GM23338 (cell line): ENCODE measurements at regions not wholly inside any gene's neighbourhood (a gene's known extent, or its start where the extent isn't known, plus 50 kb on each side); places are given as distances from the start of the nearest gene placed in this dataset.
A peak's percentile ranks its signal among the peaks of the same experiment; 100 is the strongest.

ENCODE experiments used
- ATAC-seq: fragments of 200-7000 bp; cut with Tn5 transposase; 3 replicates; pipeline ENCODE4 v1.9.1; 2020
- DNase-seq: peaks from one replicate; pipeline ENCODE4 v3.0.0-alpha.2; 2015; ENCODE audit warnings: low spot score
- H2AFZ ChIP-seq: fragments of 200-600 bp; sonication (generic); 2 replicates; pipeline ENCODE4 v1.8.0; 2016; ENCODE audit warnings: antibody characterized with exemption, mild to moderate bottlenecking, moderate library complexity
- H3F3A ChIP-seq: fragments of 200-600 bp; sonication (generic); replicated peaks from 2 replicates; pipeline ENCODE4 v1.8.0; 2017; ENCODE audit warnings: antibody characterized with exemption, mixed run types, low read depth
- H3K27ac ChIP-seq: fragments of 200-600 bp; sonication (generic); 2 replicates; pipeline ENCODE4 v1.6.1; 2016; ENCODE audit warnings: low read depth
- H3K27me3 ChIP-seq: fragments of 200-600 bp; sonication (generic); 2 replicates; pipeline ENCODE4 v1.8.0; 2016; ENCODE audit warnings: mild to moderate bottlenecking, mixed run types, moderate library complexity; ENCODE audit not compliant: insufficient read depth
- H3K36me3 ChIP-seq: fragments of 200-600 bp; sonication (generic); 2 replicates; pipeline ENCODE4 v1.8.0; 2016; ENCODE audit warnings: mild to moderate bottlenecking; ENCODE audit not compliant: insufficient read depth
- H3K4me1 ChIP-seq: fragments of 200-600 bp; sonication (generic); 2 replicates; pipeline ENCODE4 v1.8.0; 2016; ENCODE audit warnings: mild to moderate bottlenecking, moderate library complexity; ENCODE audit not compliant: insufficient read depth
- H3K4me2 ChIP-seq: fragments of 200-600 bp; sonication (generic); 2 replicates; pipeline ENCODE4 v1.7.1; 2017; ENCODE audit warnings: mixed run types
- H3K4me3 ChIP-seq: fragments of 200-600 bp; sonication (generic); 2 replicates; pipeline ENCODE4 v1.6.1; 2016; ENCODE audit warnings: mixed run types
- H3K79me2 ChIP-seq: fragments of 200-600 bp; sonication (generic); replicated peaks from 2 replicates; pipeline ENCODE4 v1.8.0; 2017; ENCODE audit warnings: mild to moderate bottlenecking; ENCODE audit not compliant: insufficient read depth
- H3K9me2 ChIP-seq: fragments of 200-600 bp; sonication (generic); 2 replicates; pipeline ENCODE4 v1.8.0; 2017; ENCODE audit not compliant: insufficient read depth
- H4K20me1 ChIP-seq: fragments of 200-600 bp; sonication (generic); replicated peaks from 2 replicates; pipeline ENCODE4 v1.8.0; 2017; ENCODE audit warnings: mild to moderate bottlenecking; ENCODE audit not compliant: insufficient read depth
- H3K27ac Mint-ChIP-seq: 2 replicates; pipeline ENCODE4 v1.8.0; 2020; ENCODE audit warnings: inconsistent platforms, mild to moderate bottlenecking, moderate library complexity, mixed read lengths
- H3K27me3 Mint-ChIP-seq: 3 replicates; pipeline ENCODE4 v1.8.0; 2022; ENCODE audit warnings: low read depth, mild to moderate bottlenecking, moderate library complexity, mixed read lengths, inconsistent platforms; ENCODE audit not compliant: insufficient read depth, poor library complexity
- H3K36me3 Mint-ChIP-seq: 3 replicates; pipeline ENCODE4 v1.8.0; 2021; ENCODE audit warnings: low read depth, mild to moderate bottlenecking, inconsistent platforms, moderate library complexity, mixed read lengths
- H3K4me1 Mint-ChIP-seq: 3 replicates; pipeline ENCODE4 v1.8.0; 2020; ENCODE audit warnings: mild to moderate bottlenecking, inconsistent platforms, mixed read lengths
- H3K4me3 Mint-ChIP-seq: 3 replicates; pipeline ENCODE4 v1.8.0; 2021; ENCODE audit warnings: moderate library complexity, mild to moderate bottlenecking, inconsistent platforms, mixed read lengths
- H3K9me3 Mint-ChIP-seq: 3 replicates; pipeline ENCODE4 v1.8.0; 2020; ENCODE audit warnings: moderate library complexity, mild to moderate bottlenecking, inconsistent platforms, mixed read lengths
- CREB1 ChIP-seq: fragments of 250-450 bp; sonication (Bioruptor Pico); IDR thresholded peaks from 2 replicates; pipeline ENCODE4 v1.5.0; 2020; ENCODE audit warnings: low read depth, mild to moderate bottlenecking, moderate library complexity
- ETS1 ChIP-seq: IDR thresholded peaks from 2 replicates; pipeline ENCODE4 v1.6.1; 2016; ENCODE audit warnings: antibody characterized with exemption
- EZH2phosphoT487 ChIP-seq: fragments of 200-600 bp; sonication (generic); IDR thresholded peaks from one replicate; pipeline ENCODE4 v1.8.1; 2018; ENCODE audit warnings: antibody characterized with exemption; ENCODE audit not compliant: unreplicated experiment
- JUNB ChIP-seq: IDR thresholded peaks from one replicate; pipeline ENCODE4 v1.6.1; 2016; ENCODE audit warnings: antibody characterized with exemption; ENCODE audit not compliant: unreplicated experiment
- NANOG ChIP-seq: IDR thresholded peaks from 2 replicates; pipeline ENCODE4 v1.6.1; 2016; ENCODE audit warnings: antibody characterized with exemption, borderline replicate concordance
- STAT1 ChIP-seq: IDR thresholded peaks from one replicate; pipeline ENCODE4 v1.6.1; 2016; ENCODE audit warnings: antibody characterized with exemption; ENCODE audit not compliant: unreplicated experiment
- ZNF114 ChIP-seq: fragments of 250-450 bp; sonication (Bioruptor Pico); IDR thresholded peaks from 2 replicates; pipeline ENCODE4 v1.5.0; 2020; ENCODE audit warnings: mild to moderate bottlenecking, moderate library complexity
- ZNF462 ChIP-seq: fragments of 250-450 bp; sonication (Bioruptor Pico); IDR thresholded peaks from 2 replicates; pipeline ENCODE4 v1.5.0; 2020; ENCODE audit warnings: mild to moderate bottlenecking, moderate library complexity
- TF ChIP-seq, protein P1 (sequence below), 2 experiments: fragments of 200-600 bp in 1 of 2; sonication (generic) in 1 of 2; conservative IDR thresholded peaks; 2 replicates each; pipeline versions ENCODE4 v1.5.1 to v1.6.1; 2016 to 2017; ENCODE audit warnings: antibody characterized with exemption in 2 of 2, low read depth in 2 of 2, mild to moderate bottlenecking in 2 of 2, moderate library complexity in 1 of 2

DNA sequence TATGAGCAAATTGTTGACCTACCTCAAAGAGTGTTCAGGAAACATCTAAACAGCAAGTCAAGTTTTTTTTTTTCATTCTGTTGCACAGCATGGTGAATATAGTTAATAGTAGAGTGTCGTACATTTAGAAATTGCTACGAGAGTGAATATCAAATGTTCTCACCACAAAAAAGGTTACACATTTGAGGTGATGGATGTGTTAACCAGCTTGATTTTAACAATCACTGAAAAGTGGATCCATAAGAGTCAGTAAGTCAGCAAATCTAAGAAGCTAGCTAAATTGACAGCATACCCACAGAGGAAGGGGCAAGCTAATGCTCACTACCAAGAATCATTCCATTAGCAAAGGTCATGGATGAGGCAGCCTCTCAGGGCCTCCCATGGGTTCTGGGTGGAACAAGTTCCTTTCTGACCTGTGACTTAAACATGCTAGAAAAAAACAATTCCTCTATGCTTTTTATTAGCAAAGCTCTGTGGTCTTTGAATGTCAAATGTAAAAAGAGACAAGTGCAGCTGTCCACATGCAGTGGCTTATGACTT, 235.4 kb upstream of the CCDC179 start:
- DNase-seq: no peak
- no peaks in the 10 kb centered on the region for H3K27me3 Mint-ChIP-seq
- no peaks in the 10 kb centered on the region for H4K20me1 ChIP-seq
- H3K4me1 Mint-ChIP-seq: no peaks in the 10 kb centered on the region
- H3K27me3 ChIP-seq: no peaks in the 10 kb centered on the region
- H3K36me3 Mint-ChIP-seq: no peaks in the 10 kb centered on the region
- no peaks in the 10 kb centered on the region for H3K9me2 ChIP-seq
- H3K4me1 ChIP-seq: no peaks in the 10 kb centered on the region
- no peak overlapping the region for H3K4me2 ChIP-seq
- no peaks in the 10 kb centered on the region for H3K36me3 ChIP-seq
- H3K9me3 Mint-ChIP-seq: no peaks in the 10 kb centered on the region; the same call in 2 of the 3 replicates
- H3K4me3 ChIP-seq: no peak overlapping the region
- H3K27ac Mint-ChIP-seq: no peak overlapping the region
- TF ChIP-seq CREB1: no peak
- H3F3A ChIP-seq: no peaks in the 10 kb centered on the region
- no peak for ATAC-seq
- no peaks in the 10 kb centered on the region for H3K79me2 ChIP-seq
- no peak overlapping the region for H2AFZ ChIP-seq
- no peak overlapping the region for H3K4me3 Mint-ChIP-seq
- no peak overlapping the region for H3K27ac ChIP-seq

- Mint-ChIP-seq H3K36me3 (no peaks in the 10 kb centered on the region), H3K4me3 (no peak overlapping the region), H3K27me3 (no peaks in the 10 kb centered on the region), H3K4me1 (no peaks in the 10 kb centered on the region), H3K9me3 (peaks cover 2% of the 10 kb centered on the region; the same call in 2 of the 3 replicates), H3K27ac (no peak overlapping the region)
- H3K9me2 ChIP-seq: no peaks in the 10 kb centered on the region
- no peaks in the 10 kb centered on the region for H3K79me2 ChIP-seq
- no peak overlapping the region for H3K4me2 ChIP-seq
- H3K27me3 ChIP-seq: no peaks in the 10 kb centered on the region
- H2AFZ ChIP-seq: peak overlapping the region; percentile 63; the same call in 1 of the 2 replicates
- no peaks in the 10 kb centered on the region for H3F3A ChIP-seq
- no peak overlapping the region for H3K4me3 ChIP-seq
- H3K36me3 ChIP-seq: no peaks in the 10 kb centered on the region
- no peak overlapping the region for H3K27ac ChIP-seq
- DNase-seq (no peak), ATAC-seq (no peak)
- TF ChIP-seq EZH2phosphoT487 (no peak), ZNF114 (CRISPR knock-in tag) (no peak), NANOG (no peak), STAT1 (no peak), JUNB (no peak), ZNF462 (CRISPR knock-in tag) (no peak), CREB1 (no peak), ETS1 (no peak)
- TF ChIP-seq, protein P1, sequence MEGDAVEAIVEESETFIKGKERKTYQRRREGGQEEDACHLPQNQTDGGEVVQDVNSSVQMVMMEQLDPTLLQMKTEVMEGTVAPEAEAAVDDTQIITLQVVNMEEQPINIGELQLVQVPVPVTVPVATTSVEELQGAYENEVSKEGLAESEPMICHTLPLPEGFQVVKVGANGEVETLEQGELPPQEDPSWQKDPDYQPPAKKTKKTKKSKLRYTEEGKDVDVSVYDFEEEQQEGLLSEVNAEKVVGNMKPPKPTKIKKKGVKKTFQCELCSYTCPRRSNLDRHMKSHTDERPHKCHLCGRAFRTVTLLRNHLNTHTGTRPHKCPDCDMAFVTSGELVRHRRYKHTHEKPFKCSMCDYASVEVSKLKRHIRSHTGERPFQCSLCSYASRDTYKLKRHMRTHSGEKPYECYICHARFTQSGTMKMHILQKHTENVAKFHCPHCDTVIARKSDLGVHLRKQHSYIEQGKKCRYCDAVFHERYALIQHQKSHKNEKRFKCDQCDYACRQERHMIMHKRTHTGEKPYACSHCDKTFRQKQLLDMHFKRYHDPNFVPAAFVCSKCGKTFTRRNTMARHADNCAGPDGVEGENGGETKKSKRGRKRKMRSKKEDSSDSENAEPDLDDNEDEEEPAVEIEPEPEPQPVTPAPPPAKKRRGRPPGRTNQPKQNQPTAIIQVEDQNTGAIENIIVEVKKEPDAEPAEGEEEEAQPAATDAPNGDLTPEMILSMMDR (conservative IDR thresholded peaks at IDR 0.05; ENCODE audit: low read depth in 2 of 2): no peak
- no peaks in the 10 kb centered on the region for H3K4me1 ChIP-seq
- no peaks in the 10 kb centered on the region for H4K20me1 ChIP-seq
Observed at GRCh38 chr11:23097891-23098290, 237.6 kb upstream of the CCDC179 start.
